A673 (cell line): ENCODE measurements at regions not wholly inside any gene's neighbourhood (a gene's known extent, or its start where the extent isn't known, plus 50 kb on each side); places are given as distances from the start of the nearest gene placed in this dataset.

Experiments used
- BruUV-seq: library from RNA; stranded (reverse); fragments of 400-500 nt; replicated peaks from 2 replicates; lab custom pipeline; 2021; lab: Mats Ljungman, UMichigan
- CTCF ChIA-PET: fragments of 300-600 bp; sonication (Branson Sonifier 250); formaldehyde crosslinking; loops from one replicate; lab custom pipeline; 2022; ENCODE audit warnings: antibody characterized with exemption; lab: Charles Lee
- POLR2A ChIA-PET: fragments of 300-600 bp; sonication (Branson Sonifier 250); formaldehyde crosslinking; loops from one replicate; lab custom pipeline; 2022; ENCODE audit warnings: antibody characterized with exemption; ENCODE audit not compliant: low non-redundant PET; lab: Charles Lee
- DNase-seq: peaks from one replicate; pipeline ENCODE4 v3.0.0-alpha.2; 2015; ENCODE audit warnings: low spot score
- H3K27ac ChIP-seq: fragments of 200-600 bp; sonication (generic); 2 replicates; pipeline ENCODE4 v1.5.1; 2016; ENCODE audit warnings: mixed run types, low read depth, mild to moderate bottlenecking, mixed read lengths, antibody characterized with exemption, low read length; ENCODE audit not compliant: poor library complexity, severe bottlenecking
- H3K27me3 ChIP-seq: fragments of 200-600 bp; sonication (generic); replicated peaks from 2 replicates; pipeline ENCODE4 v1.6.1; 2017; ENCODE audit warnings: mixed run types, low read depth, mild to moderate bottlenecking, mixed read lengths, antibody characterized with exemption, low read length; ENCODE audit not compliant: insufficient read depth, poor library complexity
- H3K36me3 ChIP-seq: fragments of 200-600 bp; sonication (generic); 2 replicates; pipeline ENCODE4 v1.6.1; 2016; ENCODE audit warnings: mixed run types, mild to moderate bottlenecking, mixed read lengths, antibody characterized with exemption, low read length; ENCODE audit not compliant: insufficient read depth, poor library complexity, severe bottlenecking
- H3K4me1 ChIP-seq: fragments of 200-600 bp; sonication (generic); 2 replicates; pipeline ENCODE4 v1.6.1; 2017; ENCODE audit warnings: mixed run types, mild to moderate bottlenecking, mixed read lengths, antibody characterized with exemption, low read length; ENCODE audit not compliant: insufficient read depth, poor library complexity, severe bottlenecking
- H3K4me3 ChIP-seq: fragments of 200-600 bp; sonication (generic); 2 replicates; pipeline ENCODE4 v1.5.1; 2016; ENCODE audit warnings: low read depth, mixed run types, mild to moderate bottlenecking, mixed read lengths, low read length; ENCODE audit not compliant: poor library complexity, severe bottlenecking
- H3K9me3 ChIP-seq: fragments of 200-600 bp; sonication (generic); 2 replicates; pipeline ENCODE4 v1.6.1; 2016; ENCODE audit warnings: mixed run types, low read depth, mild to moderate bottlenecking, mixed read lengths, antibody characterized with exemption, low read length; ENCODE audit not compliant: poor library complexity, severe bottlenecking
- EZH2 ChIP-seq: fragments of 200-600 bp; sonication (generic); IDR thresholded peaks from 2 replicates; pipeline ENCODE4 v1.6.1; 2017; ENCODE audit warnings: borderline replicate concordance, low read depth, mild to moderate bottlenecking, mixed read lengths, antibody characterized with exemption, low read length; ENCODE audit not compliant: poor library complexity, severe bottlenecking
- intact Hi-C: fragments of 100-400 bp; cut with micrococcal nuclease; formaldehyde crosslinking; loops from one replicate; pipeline ENCODE4 v1.10.0; 2022; ENCODE audit not compliant: unreplicated experiment
- TF ChIP-seq, protein P1 (sequence below): fragments of 300-800, 200-600 bp; sonication (generic); conservative IDR thresholded peaks from 2 replicates; pipeline ENCODE4 v1.5.1; 2017; ENCODE audit warnings: low read depth, mild to moderate bottlenecking, antibody characterized with exemption, low read length, moderate library complexity, mixed read lengths

DNA sequence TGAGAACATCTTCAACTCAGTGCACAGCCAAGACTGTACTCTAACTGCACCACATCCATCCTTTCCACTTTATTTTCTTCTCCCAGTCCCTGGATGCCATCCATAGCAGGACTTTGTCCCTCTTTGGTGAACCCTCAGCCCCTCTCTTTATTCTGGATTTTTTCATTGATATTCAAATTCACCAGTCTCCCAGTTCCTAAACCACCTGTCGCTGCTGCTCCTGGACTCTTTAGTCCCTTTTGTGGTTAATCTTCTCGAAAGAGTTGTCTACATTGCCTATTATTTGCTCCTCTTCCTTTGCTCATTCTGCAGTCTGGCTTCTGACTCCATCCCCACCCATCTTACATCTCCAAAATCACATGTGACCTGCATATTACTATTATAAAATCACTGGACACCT, 59.4 kb upstream of the ZSWIM6 start:
- no peak for TF ChIP-seq EZH2
- TF ChIP-seq, protein P1, sequence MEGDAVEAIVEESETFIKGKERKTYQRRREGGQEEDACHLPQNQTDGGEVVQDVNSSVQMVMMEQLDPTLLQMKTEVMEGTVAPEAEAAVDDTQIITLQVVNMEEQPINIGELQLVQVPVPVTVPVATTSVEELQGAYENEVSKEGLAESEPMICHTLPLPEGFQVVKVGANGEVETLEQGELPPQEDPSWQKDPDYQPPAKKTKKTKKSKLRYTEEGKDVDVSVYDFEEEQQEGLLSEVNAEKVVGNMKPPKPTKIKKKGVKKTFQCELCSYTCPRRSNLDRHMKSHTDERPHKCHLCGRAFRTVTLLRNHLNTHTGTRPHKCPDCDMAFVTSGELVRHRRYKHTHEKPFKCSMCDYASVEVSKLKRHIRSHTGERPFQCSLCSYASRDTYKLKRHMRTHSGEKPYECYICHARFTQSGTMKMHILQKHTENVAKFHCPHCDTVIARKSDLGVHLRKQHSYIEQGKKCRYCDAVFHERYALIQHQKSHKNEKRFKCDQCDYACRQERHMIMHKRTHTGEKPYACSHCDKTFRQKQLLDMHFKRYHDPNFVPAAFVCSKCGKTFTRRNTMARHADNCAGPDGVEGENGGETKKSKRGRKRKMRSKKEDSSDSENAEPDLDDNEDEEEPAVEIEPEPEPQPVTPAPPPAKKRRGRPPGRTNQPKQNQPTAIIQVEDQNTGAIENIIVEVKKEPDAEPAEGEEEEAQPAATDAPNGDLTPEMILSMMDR, result no peak
- BruUV-seq, result no TSS peak
- no peaks in the 10 kb centered on the region for H3K27me3 ChIP-seq
- no peaks in the 10 kb centered on the region for H3K4me1 ChIP-seq
- ChIA-PET CTCF (no interaction called here), POLR2A (no interaction called here)
- no peak for DNase-seq
- no peaks in the 10 kb centered on the region for H3K36me3 ChIP-seq
- intact Hi-C loops, result no loop called here
- H3K9me3 ChIP-seq, result no peaks in the 10 kb centered on the region
- no peak overlapping the region for H3K4me3 ChIP-seq
- H3K27ac ChIP-seq, result no peak overlapping the region

DNA sequence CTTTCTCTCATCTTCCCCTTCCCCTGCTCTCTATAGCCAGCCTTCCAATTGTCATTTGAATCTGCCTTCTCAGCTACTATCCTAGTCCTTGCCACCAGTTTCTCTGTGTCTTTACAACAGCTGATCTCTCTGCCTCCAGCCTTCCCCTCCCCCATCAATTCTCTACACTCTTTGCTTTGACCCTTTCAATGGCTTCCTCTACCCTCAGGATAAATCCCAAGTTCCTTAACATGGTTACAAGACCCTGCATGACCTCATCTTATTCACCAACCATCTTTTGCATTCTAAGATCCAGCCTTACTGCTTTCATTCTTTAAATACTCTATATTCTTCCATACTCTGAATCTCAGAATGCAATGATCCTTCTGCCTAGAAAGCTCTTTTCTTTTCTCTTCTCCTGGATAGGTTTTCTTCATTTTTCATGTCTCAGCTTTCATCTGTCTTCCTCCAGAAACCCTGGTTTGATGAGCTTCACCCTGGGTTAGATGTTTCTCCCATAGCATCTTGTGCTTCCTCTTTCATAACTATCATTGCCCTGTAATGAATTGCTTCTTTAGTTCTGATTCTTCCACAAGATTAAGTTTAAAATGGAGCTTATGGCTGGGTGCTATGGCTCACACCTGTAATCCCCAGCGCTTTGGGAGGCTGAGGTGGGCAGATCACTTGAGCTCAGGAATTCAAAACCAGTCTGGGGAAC, 58.6 kb upstream of the ZSWIM6 start:
- no peak for TF ChIP-seq EZH2
- TF ChIP-seq, protein P1, result no peak
- BruUV-seq, result no TSS peak
- DNase-seq, result no peak
- H3K27ac ChIP-seq, result no peak overlapping the region
- H3K4me3 ChIP-seq, result no peak overlapping the region
- POLR2A ChIA-PET, result no interaction called here
- intact Hi-C loops, result no loop called here
- H3K9me3 ChIP-seq, result no peaks in the 10 kb centered on the region
- no peaks in the 10 kb centered on the region for H3K27me3 ChIP-seq
- CTCF ChIA-PET, result no interaction called here
- no peaks in the 10 kb centered on the region for H3K36me3 ChIP-seq
- H3K4me1 ChIP-seq, result no peaks in the 10 kb centered on the region

DNA sequence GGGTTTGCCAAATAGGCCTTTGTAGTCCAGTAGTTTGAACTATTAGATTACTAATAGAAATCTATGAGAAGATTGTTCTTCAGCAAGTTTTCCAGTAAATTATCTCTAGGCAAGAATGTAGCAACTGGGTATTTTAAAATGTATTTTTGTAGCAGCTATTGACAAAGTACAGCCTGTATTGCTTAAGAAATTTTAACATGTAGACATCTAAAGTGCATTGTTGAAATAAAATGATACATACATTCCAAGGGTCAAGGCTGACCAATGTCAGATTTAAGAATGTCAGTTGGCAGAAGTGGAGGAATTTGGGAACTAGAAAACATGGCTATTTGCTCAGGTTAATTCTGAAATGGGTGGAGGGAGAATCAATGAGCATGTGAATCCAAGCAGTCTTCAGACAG, 57.5 kb upstream of the ZSWIM6 start:
- DNase-seq, result no peak
- H3K27ac ChIP-seq, result no peak overlapping the region
- H3K4me1 ChIP-seq, result no peaks in the 10 kb centered on the region
- no TSS peak for BruUV-seq
- H3K36me3 ChIP-seq, result no peaks in the 10 kb centered on the region
- no peak overlapping the region for H3K4me3 ChIP-seq
- POLR2A ChIA-PET, result no interaction called here
- no peaks in the 10 kb centered on the region for H3K9me3 ChIP-seq
- CTCF ChIA-PET, result no interaction called here
- intact Hi-C loops, result no loop called here
- H3K27me3 ChIP-seq, result no peaks in the 10 kb centered on the region
- TF ChIP-seq, protein P1, result no peak
- no peak for TF ChIP-seq EZH2
